Muscle layer of colon (tissue), 2 donors: ENCODE measurements at regions not wholly inside any gene's neighbourhood (a gene's known extent, or its start where the extent isn't known, plus 50 kb on each side); places are given as distances from the start of the nearest gene placed in this dataset.

ENCODE experiments used
- H3K27ac ChIP-seq: one replicate; pipeline ENCODE4 v1.7.0; 2013; ENCODE audit warnings: low read depth, mild to moderate bottlenecking, low read length, moderate library complexity
- H3K27me3 ChIP-seq, 2 donors: one replicate each; pipeline ENCODE4 v1.7.0; 2013; ENCODE audit warnings: low read length in 2 of 2, mild to moderate bottlenecking in 2 of 2; ENCODE audit not compliant: insufficient read depth in 2 of 2, control insufficient read depth in 1 of 2
- H3K36me3 ChIP-seq: one replicate; pipeline ENCODE4 v1.7.0; 2013; ENCODE audit warnings: mild to moderate bottlenecking, low read length; ENCODE audit not compliant: insufficient read depth
- H3K4me1 ChIP-seq: one replicate; pipeline ENCODE4 v1.7.0; 2013; ENCODE audit warnings: mild to moderate bottlenecking, low read length; ENCODE audit not compliant: insufficient read depth
- H3K4me3 ChIP-seq, 2 donors: one replicate each; pipeline ENCODE4 v1.7.0; 2013; ENCODE audit warnings: low read length in 2 of 2, low read depth in 1 of 2, mild to moderate bottlenecking in 1 of 2, moderate library complexity in 1 of 2
- H3K9ac ChIP-seq: one replicate; pipeline ENCODE4 v1.7.0; 2013; ENCODE audit warnings: low read length
- H3K9me3 ChIP-seq: one replicate; pipeline ENCODE4 v1.7.0; 2013; ENCODE audit warnings: mild to moderate bottlenecking, low read length
- donor health status: abdominal sarcoma.
- donor health status: Adenocarcinoma of cecum.

DNA sequence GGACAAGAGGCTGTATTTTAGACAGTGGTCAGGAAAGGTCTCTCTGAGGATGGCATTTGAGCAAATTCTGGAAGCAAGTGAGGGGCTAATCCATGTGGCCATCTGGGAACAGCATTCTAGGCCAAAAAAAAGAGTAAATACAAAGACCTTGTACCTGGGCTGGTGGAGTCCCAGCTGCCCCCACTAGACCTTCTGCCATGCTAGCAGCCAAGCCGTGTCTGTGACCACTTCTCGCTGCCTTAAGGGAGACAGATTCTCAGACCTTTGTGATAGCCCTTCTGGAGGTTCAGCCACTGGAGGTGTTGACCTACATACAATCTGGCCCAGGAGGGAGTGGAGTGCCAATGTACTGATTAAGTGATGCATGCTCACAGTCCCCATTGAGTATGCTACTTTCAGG lies 506.2 kb downstream of the MID1IP1 start:
- no peak overlapping the region for H3K27ac ChIP-seq
- H3K27me3 ChIP-seq = peaks cover 0 to 5% of the 10 kb centered on the region in 2 donors
- H3K36me3 ChIP-seq = no peaks in the 10 kb centered on the region
- H3K4me1 ChIP-seq = no peaks in the 10 kb centered on the region
- H3K4me3 ChIP-seq = no peak overlapping the region
- no peaks in the 10 kb centered on the region for H3K9me3 ChIP-seq
- H3K9ac ChIP-seq = no peak overlapping the region

DNA sequence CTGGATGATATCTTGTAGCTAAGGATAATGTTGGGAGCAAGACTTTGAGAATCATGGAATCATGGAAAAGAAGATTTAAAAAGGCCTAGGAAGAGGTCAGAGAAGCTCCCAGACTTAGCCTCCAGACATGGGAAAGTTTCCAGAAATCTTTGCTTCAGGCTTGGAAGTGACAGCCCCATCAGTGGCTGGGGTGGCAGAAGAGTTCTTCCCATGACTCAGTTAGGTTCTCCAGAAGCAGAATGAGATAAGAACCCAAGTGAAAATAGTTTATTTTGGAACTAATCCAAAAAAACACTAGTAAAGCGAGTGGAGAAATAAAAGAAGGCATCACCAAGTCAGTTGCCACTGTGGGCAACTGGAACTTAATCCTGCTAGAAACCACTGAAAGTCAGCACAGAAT lies 506.9 kb downstream of the MID1IP1 start:
- Histone ChIP-seq H3K27ac (no peak overlapping the region), H3K4me3 (no peak overlapping the region), H3K4me1 (no peaks in the 10 kb centered on the region), H3K36me3 (no peaks in the 10 kb centered on the region), H3K9ac (no peak overlapping the region), H3K27me3 (peaks cover 0 to 5% of the 10 kb centered on the region in 2 donors), H3K9me3 (no peaks in the 10 kb centered on the region)

DNA sequence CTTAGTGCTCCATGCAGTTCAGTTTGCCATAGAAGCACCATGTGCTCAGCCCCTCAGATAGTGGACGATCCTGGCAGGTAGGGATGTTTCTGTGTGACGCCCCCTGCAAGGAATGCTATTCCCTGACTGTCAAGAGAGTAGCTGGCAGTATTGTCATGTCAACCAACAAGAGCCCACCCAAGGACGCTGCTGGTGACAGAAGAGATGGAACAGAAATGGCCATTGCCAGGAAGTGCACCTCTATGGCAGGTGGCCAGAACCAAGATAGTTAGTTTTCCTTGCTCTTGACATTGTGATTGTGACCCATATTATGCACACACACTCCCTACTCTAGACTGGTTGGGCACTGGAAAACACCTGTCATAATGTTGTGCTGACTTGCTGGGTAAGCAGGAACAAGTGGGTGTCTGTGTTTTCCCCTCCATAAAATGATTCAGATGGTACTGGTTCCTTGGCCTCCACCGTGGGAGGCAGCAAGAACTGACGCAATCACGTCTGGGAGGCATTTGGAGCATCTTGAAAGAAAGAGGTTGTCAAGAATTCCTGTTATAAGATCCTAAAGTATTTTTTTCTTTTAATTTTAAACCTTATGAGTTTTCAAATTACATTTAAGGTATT lies 507.9 kb downstream of the MID1IP1 start:
- Histone ChIP-seq H3K9ac (no peak overlapping the region), H3K27ac (no peak overlapping the region), H3K27me3 (peaks cover 0 to 5% of the 10 kb centered on the region in 2 donors), H3K36me3 (no peaks in the 10 kb centered on the region), H3K4me1 (no peaks in the 10 kb centered on the region), H3K4me3 (no peak overlapping the region), H3K9me3 (no peaks in the 10 kb centered on the region)

DNA sequence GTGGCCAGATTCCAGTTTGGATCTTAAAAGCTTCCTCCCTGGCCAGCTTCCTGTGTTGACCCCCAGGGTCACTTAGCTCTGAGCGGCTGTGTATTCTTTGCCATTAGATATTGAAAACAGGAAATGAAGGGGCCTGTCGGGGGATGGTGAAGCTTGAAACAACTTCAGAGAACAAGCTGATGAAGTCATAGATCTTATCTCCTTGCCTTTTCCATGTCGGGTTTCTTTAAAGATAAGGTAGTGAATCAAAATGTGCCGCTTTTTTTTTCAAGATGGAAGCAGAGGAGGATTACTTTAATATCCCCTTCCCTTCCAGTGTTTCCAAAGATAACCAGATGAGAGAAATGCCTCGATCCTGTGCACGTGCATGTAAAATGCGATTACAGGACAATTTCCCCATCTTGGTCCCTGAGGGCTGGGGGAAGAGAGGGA lies 508.5 kb downstream of the MID1IP1 start:
- Histone ChIP-seq H3K9me3 (no peaks in the 10 kb centered on the region), H3K4me3 (no peak overlapping the region), H3K9ac (no peak overlapping the region), H3K36me3 (no peaks in the 10 kb centered on the region), H3K27me3 (peaks cover 0 to 5% of the 10 kb centered on the region in 2 donors), H3K4me1 (no peaks in the 10 kb centered on the region), H3K27ac (no peak overlapping the region)

DNA sequence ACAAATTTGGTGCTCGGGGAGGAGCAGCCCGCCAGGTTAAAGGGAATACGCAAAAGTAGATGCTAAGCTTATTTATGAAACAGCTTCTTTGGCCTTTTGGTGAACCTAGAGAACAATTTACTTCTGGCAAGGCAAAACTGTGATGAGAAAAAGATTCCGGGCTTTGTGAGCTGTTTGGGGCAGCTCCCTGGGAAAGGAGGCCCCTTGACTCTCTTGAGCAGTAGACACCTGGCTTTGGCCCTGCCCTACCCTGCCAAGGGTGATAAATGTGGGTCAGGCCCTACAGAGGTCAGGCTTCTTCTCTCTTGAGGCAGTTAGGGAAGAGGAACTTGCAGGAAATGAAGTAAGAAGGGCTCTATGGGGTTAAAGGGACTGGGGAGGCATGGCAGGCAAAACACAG lies 509.6 kb downstream of the MID1IP1 start:
- Histone ChIP-seq H3K4me3 (no peak overlapping the region), H3K9me3 (no peaks in the 10 kb centered on the region), H3K36me3 (no peaks in the 10 kb centered on the region), H3K4me1 (no peaks in the 10 kb centered on the region), H3K27me3 (peaks cover 0 to 5% of the 10 kb centered on the region in 2 donors), H3K27ac (no peak overlapping the region), H3K9ac (no peak overlapping the region)

DNA sequence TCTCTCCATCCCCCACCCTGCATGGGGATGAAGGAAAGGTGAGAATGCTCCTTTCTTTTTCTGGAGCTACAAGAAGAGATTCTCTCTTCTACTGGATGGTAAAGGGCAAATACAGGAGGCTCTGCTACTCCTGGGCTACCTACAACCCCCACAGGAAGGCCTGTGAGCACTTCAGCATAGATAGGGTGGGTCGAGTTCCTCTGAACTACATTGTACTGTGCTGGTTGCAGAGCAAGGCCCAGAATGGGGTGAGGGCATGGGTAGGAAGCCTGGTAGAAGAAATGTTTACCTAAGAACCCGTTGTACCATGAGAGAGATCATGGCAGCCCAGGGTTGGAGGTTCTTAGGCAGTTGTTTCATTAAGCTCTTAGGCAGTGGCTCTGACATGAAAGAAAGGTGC lies 510.4 kb downstream of the MID1IP1 start:
- Histone ChIP-seq H3K27ac (no peak overlapping the region), H3K9me3 (no peaks in the 10 kb centered on the region), H3K36me3 (no peaks in the 10 kb centered on the region), H3K4me1 (no peaks in the 10 kb centered on the region), H3K27me3 (peaks cover 0 to 5% of the 10 kb centered on the region in 2 donors), H3K4me3 (no peak overlapping the region), H3K9ac (no peak overlapping the region)

DNA sequence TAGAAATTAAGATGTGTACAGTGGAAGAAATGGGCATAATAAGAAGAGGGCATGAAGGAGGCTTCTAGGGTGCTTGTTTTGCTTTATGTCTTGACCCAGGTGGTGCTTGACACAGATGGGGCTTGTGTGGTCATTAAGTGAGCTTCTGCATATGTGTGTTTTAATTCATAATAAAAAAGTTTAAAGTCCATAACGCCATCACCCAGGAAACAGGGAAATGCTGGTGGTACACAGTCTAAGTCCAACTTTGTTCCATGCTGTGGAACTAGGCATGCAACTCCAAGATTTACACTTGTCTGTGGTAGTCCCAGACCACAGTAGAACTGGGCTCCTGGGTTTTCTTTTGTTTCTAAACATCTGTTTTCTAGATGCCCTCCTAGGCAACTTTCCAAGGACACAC lies 511.9 kb downstream of the MID1IP1 start:
- Histone ChIP-seq H3K9me3 (no peaks in the 10 kb centered on the region), H3K27me3 (peaks cover 0 to 5% of the 10 kb centered on the region in 2 donors), H3K4me1 (peaks cover 9% of the 10 kb centered on the region), H3K9ac (no peak overlapping the region), H3K4me3 (no peak overlapping the region), H3K27ac (no peak overlapping the region), H3K36me3 (no peaks in the 10 kb centered on the region)

DNA sequence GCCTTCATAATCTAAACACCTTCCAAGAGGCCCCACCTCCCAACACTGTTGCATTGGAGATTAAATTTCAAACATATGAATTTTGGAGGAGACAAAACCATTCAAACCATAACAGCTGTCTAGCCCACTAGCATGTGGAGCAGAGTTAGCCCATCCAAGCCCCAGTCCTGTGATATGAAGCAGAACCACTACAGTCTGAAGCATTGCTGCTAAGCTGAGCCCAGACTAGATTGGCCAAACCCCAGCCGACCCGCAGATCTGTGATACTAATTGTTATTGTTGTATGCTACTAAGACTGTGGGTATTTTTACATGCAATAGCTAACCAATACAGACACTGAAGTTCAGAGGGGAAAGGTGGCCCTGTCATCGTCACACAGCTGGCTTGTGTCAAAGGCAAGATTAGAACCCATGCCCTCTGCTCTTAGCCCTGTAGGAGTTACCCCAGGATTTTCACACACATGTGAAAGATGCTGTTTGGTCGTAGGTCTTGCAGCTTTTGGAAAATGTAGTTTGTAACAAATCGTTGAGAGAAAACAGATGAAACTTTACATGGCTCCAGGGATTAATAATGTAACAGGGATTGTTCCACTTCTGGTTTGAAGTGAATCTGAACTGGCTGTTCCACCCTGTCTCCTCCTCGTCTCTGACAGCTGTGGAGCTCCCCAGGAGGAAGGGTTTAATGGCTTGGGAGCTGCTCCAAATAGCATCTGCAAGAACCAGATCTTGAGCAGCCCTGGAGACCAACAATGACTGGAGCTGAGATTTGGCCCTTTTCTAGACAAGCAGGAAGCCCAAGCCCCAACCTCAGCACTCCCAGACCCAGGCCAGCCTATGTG lies 517.5 kb downstream of the MID1IP1 start:
- H3K27me3 ChIP-seq = no peaks in the 10 kb centered on the region
- no peak overlapping the region for H3K9ac ChIP-seq
- no peak overlapping the region for H3K4me3 ChIP-seq
- no peak overlapping the region for H3K27ac ChIP-seq
- no peaks in the 10 kb centered on the region for H3K9me3 ChIP-seq
- H3K4me1 ChIP-seq = peaks cover 12% of the 10 kb centered on the region
- no peaks in the 10 kb centered on the region for H3K36me3 ChIP-seq

DNA sequence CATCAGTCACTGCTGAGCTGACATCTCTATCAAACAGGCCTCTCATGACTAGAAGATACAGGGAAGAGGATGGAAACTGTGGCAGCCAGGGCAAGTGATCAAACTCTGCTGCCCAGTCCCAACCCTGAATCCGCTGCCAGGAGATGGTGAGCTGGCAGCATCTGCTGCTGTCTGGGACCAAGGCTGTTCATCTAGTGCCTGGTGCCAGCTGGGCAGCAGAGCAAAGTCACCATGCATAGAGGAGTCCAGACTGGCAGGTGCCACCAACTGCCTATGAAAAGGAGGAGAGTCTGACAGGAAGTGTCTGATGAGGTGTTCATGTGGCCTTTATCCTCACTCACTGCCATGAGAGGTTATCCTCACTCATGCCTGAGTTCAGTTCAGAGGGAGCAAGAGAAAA lies 518.9 kb downstream of the MID1IP1 start:
- Histone ChIP-seq H3K9ac (no peak overlapping the region), H3K9me3 (no peaks in the 10 kb centered on the region), H3K4me3 (no peak overlapping the region), H3K27ac (no peak overlapping the region), H3K36me3 (no peaks in the 10 kb centered on the region), H3K4me1 (peaks cover 12% of the 10 kb centered on the region), H3K27me3 (peaks cover 0 to 4% of the 10 kb centered on the region in 2 donors)

DNA sequence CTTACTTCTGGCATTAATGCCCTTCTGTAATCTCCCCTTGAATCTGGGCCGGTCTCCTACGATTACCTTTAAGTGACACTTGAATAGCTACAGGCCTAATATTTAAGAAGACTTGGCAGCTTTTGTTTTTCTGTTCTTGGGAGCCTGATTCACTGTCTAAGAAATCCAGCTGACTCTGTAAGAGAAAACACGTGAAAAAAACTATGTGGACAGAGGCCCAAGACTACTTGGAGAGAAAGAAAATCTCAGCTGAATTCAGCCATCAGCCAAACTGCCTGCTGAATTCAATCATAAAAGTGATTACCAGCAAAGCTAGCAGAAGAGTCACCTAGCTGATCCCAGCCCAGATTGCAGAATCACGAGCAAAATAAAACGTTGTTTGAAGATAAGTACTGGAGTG lies 521.2 kb downstream of the MID1IP1 start:
- Histone ChIP-seq H3K4me1 (peaks cover 8% of the 10 kb centered on the region), H3K9me3 (no peaks in the 10 kb centered on the region), H3K36me3 (no peaks in the 10 kb centered on the region), H3K9ac (no peak overlapping the region), H3K27me3 (peaks cover 0 to 4% of the 10 kb centered on the region in 2 donors), H3K4me3 (no peak overlapping the region), H3K27ac (no peak overlapping the region)

DNA sequence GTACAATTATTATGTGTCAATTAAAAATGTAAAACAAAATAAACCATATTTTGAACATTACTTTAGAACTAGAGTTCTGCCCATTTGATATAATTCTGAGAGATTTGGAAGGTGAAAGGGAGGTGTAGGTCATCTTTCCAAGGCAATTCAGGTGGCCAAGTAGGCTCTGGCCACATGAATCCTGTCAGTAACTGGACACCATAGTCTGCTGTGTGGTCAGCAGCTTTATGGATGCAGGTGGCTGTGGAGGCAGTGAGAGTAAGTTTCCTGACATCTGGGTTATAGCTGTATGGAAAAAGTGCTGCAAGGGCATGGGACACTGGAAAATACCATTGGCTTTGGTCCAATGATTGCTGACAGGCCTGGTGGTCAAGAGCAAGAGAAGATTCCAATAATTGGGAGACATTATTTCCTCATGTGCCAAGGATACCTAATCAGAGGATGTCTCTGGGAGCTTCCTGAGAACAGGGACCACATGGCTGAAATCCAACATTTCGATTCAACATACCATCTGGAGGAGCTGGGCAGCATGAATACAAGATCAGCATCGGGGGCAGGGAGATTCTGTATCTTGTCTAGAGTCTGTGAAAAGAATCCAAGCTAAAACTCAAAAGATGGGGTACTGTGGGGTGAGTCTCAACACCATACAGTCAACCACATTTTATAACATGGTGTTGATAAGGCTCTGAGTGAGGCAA lies 523.1 kb downstream of the MID1IP1 start:
- no peak overlapping the region for H3K9ac ChIP-seq
- H3K4me3 ChIP-seq = no peak overlapping the region
- H3K36me3 ChIP-seq = no peaks in the 10 kb centered on the region
- no peak overlapping the region for H3K27ac ChIP-seq
- peaks cover 0 to 4% of the 10 kb centered on the region in 2 donors for H3K27me3 ChIP-seq
- no peaks in the 10 kb centered on the region for H3K9me3 ChIP-seq
- H3K4me1 ChIP-seq = peaks cover 1% of the 10 kb centered on the region
